Natural killer cell (primary cell): ENCODE measurements at regions not wholly inside any gene's neighbourhood (a gene's known extent, or its start where the extent isn't known, plus 50 kb on each side); places are given as distances from the start of the nearest gene placed in this dataset.
"Not testable (repeated sequence)": the region's sequence is repeated elsewhere in the genome, so short reads cannot be mapped to it uniquely, and the experiment has no call there.

ENCODE experiments used
- ATAC-seq, 3 donors: fragments of 150-1000 bp in 2 of 3; fragments of 200-7000 bp in 1 of 3; cut with Tn5 transposase; 1 replicate in 1 of 3; 2 replicates in 2 of 3; pipeline ENCODE4 v1.10.0; 2021; ENCODE audit warnings: mild to moderate bottlenecking in 2 of 3, moderate library complexity in 2 of 3
- DNase-seq, 2 donors: peaks; one replicate each; pipeline versions ENCODE4 v3.0.0 to v3.0.0-alpha.2; 2013 to 2021; ENCODE audit warnings: mixed read lengths in 1 of 2
- H3K27ac ChIP-seq: one replicate; pipeline ENCODE4 v1.5.1; 2013; ENCODE audit warnings: mild to moderate bottlenecking, low read length
- H3K27me3 ChIP-seq: one replicate; pipeline ENCODE4 v1.6.1; 2013; ENCODE audit warnings: low read length; ENCODE audit not compliant: control insufficient read depth, insufficient read depth
- H3K36me3 ChIP-seq: one replicate; pipeline ENCODE4 v1.6.1; 2013; ENCODE audit warnings: low read length; ENCODE audit not compliant: control insufficient read depth, insufficient read depth
- H3K4me1 ChIP-seq: one replicate; pipeline ENCODE4 v1.6.1; 2013; ENCODE audit warnings: low read length; ENCODE audit not compliant: control insufficient read depth, insufficient read depth
- H3K4me3 ChIP-seq: one replicate; pipeline ENCODE4 v1.5.1; 2013; ENCODE audit warnings: low read length
- H3K9me3 ChIP-seq: one replicate; pipeline ENCODE4 v1.6.1; 2013; ENCODE audit warnings: low read length; ENCODE audit not compliant: control insufficient read depth, insufficient read depth
- H3K27ac Mint-ChIP-seq, 2 donors: one replicate each; pipeline ENCODE4 v1.8.0; 2022; ENCODE audit warnings: mild to moderate bottlenecking in 2 of 2, mixed read lengths in 2 of 2, moderate library complexity in 1 of 2
- H3K27me3 Mint-ChIP-seq, 2 donors: one replicate each; pipeline ENCODE4 v1.8.0; 2022; ENCODE audit warnings: low read depth in 2 of 2, mixed read lengths in 2 of 2
- H3K36me3 Mint-ChIP-seq: one replicate; pipeline ENCODE4 v1.8.0; 2022; ENCODE audit warnings: mixed read lengths
- H3K4me1 Mint-ChIP-seq, 2 donors: one replicate each; pipeline ENCODE4 v1.8.0; 2022; ENCODE audit warnings: mixed read lengths in 2 of 2
- H3K4me3 Mint-ChIP-seq: one replicate; pipeline ENCODE4 v1.8.0; 2022; ENCODE audit warnings: mild to moderate bottlenecking, moderate library complexity, mixed read lengths
- H3K9me3 Mint-ChIP-seq, 2 donors: one replicate each; pipeline ENCODE4 v1.8.0; 2022; ENCODE audit warnings: mixed read lengths in 2 of 2
- WGBS: methylation state at CpG from one replicate; pipeline ENCODE4 v1.1.7; 2013; ENCODE audit warnings: missing lambda C conversion rate; ENCODE audit not compliant: insufficient coverage; 5-methylcytosine and 5-hydroxymethylcytosine counted together
- intact Hi-C: fragments of 100-400 bp; cut with micrococcal nuclease; formaldehyde crosslinking; loops from one replicate; pipeline ENCODE4 v1.14.2; 2022
- TF ChIP-seq, protein P1 (sequence below): fragments of 200-600 bp; IDR thresholded peaks from one replicate; pipeline ENCODE4 v1.8.0; 2022; ENCODE audit warnings: antibody characterized with exemption

DNA sequence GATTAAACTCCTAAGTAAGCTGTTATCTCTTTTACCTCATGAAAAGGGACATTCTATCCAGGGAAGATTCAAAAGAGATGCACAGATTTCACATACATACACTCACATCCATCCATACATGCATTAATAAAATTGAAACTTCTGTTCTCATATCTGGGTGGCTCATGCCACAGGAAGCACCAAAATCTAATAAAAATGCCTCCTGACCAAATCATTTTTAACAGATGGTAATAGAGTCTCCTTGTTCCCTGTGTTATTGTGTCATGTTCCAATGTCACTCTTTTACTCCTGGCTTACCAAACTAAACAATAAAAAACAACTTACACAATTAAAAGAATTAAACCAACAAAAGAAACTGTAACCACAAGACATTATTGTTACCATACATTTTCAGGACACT lies 742.1 kb upstream of the MANEA start:
- no peaks in the 10 kb centered on the region for H3K36me3 ChIP-seq
- intact Hi-C loops, result no loop called here
- H3K36me3 Mint-ChIP-seq, result no peaks in the 10 kb centered on the region
- no peaks in the 10 kb centered on the region for H3K4me1 Mint-ChIP-seq
- DNase-seq (no peak), ATAC-seq (no peak)
- H3K27me3 ChIP-seq, result no peaks in the 10 kb centered on the region
- no peak overlapping the region for H3K27ac Mint-ChIP-seq
- H3K27ac ChIP-seq, result no peak overlapping the region
- H3K4me3 Mint-ChIP-seq, result no peak overlapping the region
- H3K4me3 ChIP-seq, result no peak overlapping the region
- no peaks in the 10 kb centered on the region for H3K4me1 ChIP-seq
- no peaks in the 10 kb centered on the region for H3K9me3 ChIP-seq
- H3K27me3 Mint-ChIP-seq, result no peaks in the 10 kb centered on the region
- peaks cover 22% of the 10 kb centered on the region in 2 donors for H3K9me3 Mint-ChIP-seq
- TF ChIP-seq, protein P1, sequence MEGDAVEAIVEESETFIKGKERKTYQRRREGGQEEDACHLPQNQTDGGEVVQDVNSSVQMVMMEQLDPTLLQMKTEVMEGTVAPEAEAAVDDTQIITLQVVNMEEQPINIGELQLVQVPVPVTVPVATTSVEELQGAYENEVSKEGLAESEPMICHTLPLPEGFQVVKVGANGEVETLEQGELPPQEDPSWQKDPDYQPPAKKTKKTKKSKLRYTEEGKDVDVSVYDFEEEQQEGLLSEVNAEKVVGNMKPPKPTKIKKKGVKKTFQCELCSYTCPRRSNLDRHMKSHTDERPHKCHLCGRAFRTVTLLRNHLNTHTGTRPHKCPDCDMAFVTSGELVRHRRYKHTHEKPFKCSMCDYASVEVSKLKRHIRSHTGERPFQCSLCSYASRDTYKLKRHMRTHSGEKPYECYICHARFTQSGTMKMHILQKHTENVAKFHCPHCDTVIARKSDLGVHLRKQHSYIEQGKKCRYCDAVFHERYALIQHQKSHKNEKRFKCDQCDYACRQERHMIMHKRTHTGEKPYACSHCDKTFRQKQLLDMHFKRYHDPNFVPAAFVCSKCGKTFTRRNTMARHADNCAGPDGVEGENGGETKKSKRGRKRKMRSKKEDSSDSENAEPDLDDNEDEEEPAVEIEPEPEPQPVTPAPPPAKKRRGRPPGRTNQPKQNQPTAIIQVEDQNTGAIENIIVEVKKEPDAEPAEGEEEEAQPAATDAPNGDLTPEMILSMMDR, result no peak

DNA sequence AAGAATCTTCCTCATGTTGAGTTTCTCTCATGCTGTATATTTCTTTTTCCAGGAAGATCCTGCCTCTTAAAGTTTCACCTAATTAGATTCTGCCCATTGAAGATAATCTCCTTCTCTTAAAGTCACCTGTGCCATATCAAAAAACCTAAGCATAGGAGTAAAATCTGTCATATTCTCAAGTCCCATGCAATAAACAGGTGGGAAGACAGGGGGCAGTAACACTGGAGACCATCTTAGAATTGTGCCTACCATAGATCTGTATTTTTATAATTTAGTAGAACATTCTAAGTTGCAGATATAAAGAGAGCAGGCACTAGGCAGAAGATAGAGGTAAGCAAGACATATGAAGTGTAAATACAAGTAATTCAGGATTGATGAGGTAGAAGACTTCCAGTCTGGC lies 763.5 kb upstream of the MANEA start:
- Mint-ChIP-seq H3K36me3 (no peaks in the 10 kb centered on the region), H3K9me3 (peaks cover 11 to 20% of the 10 kb centered on the region in 2 donors), H3K4me1 (no peaks in the 10 kb centered on the region), H3K27ac (no peak overlapping the region), H3K4me3 (no peak overlapping the region), H3K27me3 (no peaks in the 10 kb centered on the region)
- no peak overlapping the region for H3K27ac ChIP-seq
- no peak for ATAC-seq
- H3K27me3 ChIP-seq, result no peaks in the 10 kb centered on the region
- H3K4me3 ChIP-seq, result no peak overlapping the region
- no peaks in the 10 kb centered on the region for H3K9me3 ChIP-seq
- H3K36me3 ChIP-seq, result no peaks in the 10 kb centered on the region
- DNase-seq, result no peak
- intact Hi-C loops, result no loop called here
- TF ChIP-seq, protein P1, result no peak
- H3K4me1 ChIP-seq, result no peaks in the 10 kb centered on the region

DNA sequence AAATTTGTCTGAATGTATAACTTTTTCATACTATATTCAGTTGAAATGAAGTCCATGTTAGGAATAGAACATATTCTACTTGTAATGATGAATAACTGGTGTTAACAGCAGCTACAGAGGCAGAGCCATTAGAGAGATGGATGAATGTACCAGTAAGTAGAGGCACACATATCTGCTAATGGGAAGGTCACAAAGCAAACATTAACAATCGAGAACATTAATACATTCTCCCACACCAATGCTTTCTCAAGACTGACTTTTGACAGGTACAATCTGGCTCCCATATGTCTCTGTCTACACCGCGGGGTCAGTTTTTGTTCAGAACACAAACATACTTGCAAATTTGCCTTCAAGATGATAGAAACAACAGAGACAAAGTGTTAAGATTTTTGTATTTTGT lies 776.0 kb upstream of the MANEA start:
- H3K27ac ChIP-seq, result no peak overlapping the region
- WGBS, result 85% methylated on average over 3 of the region's 3 CpGs
- DNase-seq (no peak), ATAC-seq (no peak)
- H3K27ac Mint-ChIP-seq, result no peak overlapping the region
- peaks cover 13 to 22% of the 10 kb centered on the region in 2 donors for H3K9me3 Mint-ChIP-seq
- intact Hi-C loops, result no loop called here
- no peak overlapping the region for H3K4me3 Mint-ChIP-seq
- no peaks in the 10 kb centered on the region for H3K4me1 Mint-ChIP-seq
- H3K9me3 ChIP-seq, result peaks cover 3% of the 10 kb centered on the region
- TF ChIP-seq, protein P1, result no peak
- no peaks in the 10 kb centered on the region for H3K27me3 Mint-ChIP-seq
- no peaks in the 10 kb centered on the region for H3K4me1 ChIP-seq
- H3K27me3 ChIP-seq, result no peaks in the 10 kb centered on the region
- H3K36me3 Mint-ChIP-seq, result no peaks in the 10 kb centered on the region
- H3K4me3 ChIP-seq, result no peak overlapping the region
- H3K36me3 ChIP-seq, result no peaks in the 10 kb centered on the region

DNA sequence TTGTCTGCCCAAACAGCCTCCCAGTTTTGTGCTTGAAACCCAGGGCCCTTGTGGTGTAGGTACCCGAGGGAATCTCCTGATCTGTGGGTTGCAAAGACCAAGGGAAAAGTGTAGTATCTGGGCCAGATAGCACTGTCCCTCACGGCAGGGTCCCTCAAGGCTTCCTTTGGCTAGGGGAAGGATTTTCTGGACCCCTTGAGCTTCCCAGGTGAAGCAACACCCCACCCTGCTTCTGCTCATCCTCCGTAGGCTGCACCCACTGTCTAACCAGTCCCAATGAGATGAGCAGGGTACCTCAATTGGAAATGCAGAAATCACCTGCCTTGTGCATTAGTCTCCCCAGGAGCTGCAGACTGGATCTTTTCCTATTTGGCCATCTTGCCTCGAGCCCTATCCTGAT lies 791.8 kb upstream of the MANEA start:
- Histone ChIP-seq H3K27ac (no peak overlapping the region), H3K27me3 (no peaks in the 10 kb centered on the region), H3K36me3 (no peaks in the 10 kb centered on the region), H3K9me3 (peaks cover 10% of the 10 kb centered on the region), H3K4me3 (no peak overlapping the region), H3K4me1 (no peaks in the 10 kb centered on the region)
- H3K36me3 Mint-ChIP-seq, result peaks cover 8% of the 10 kb centered on the region
- H3K9me3 Mint-ChIP-seq, result peaks cover 17 to 23% of the 10 kb centered on the region in 2 donors
- no peaks in the 10 kb centered on the region for H3K4me1 Mint-ChIP-seq
- no peak overlapping the region for H3K27ac Mint-ChIP-seq
- TF ChIP-seq, protein P1, result no peak
- WGBS, result 86% methylated on average over 4 of the region's 4 CpGs
- intact Hi-C loops, result no loop called here
- no peak for DNase-seq
- no peaks in the 10 kb centered on the region for H3K27me3 Mint-ChIP-seq
- ATAC-seq, result no peak
- no peak overlapping the region for H3K4me3 Mint-ChIP-seq

DNA sequence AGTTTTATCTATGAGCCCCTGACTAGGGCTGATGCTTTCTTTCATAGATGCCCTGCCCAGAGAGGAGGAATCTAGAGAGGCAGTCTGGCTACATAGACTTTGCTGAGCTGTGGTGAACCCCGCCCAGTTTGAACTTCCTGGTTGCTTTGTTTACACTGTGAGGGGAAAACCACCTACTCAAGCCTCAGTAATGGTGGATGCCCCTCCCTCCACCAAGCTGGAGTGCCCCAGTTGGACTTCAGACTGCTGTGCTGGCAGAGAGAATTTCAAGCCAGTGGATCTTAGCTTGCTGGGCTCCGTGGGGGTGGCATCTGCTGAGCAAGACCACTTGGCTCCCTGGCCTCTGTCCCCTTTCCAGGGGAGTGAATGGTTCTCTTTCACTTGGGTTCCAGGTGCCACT lies 792.3 kb upstream of the MANEA start:
- WGBS, result 65% methylated on average over 2 of the region's 2 CpGs
- ATAC-seq, H3K27ac ChIP-seq, intact Hi-C loops, H3K27me3 Mint-ChIP-seq, H3K4me3 Mint-ChIP-seq, H3K4me1 ChIP-seq, H3K36me3 ChIP-seq, H3K36me3 Mint-ChIP-seq, H3K27ac Mint-ChIP-seq, H3K27me3 ChIP-seq, H3K4me3 ChIP-seq, H3K4me1 Mint-ChIP-seq, H3K9me3 ChIP-seq: not testable (repeated sequence)
- peaks cover 17 to 25% of the 10 kb centered on the region in 2 donors for H3K9me3 Mint-ChIP-seq
- peak in 1 of 2 donors; percentile 1 for DNase-seq
